DMS 273 treated with DMSO at 0.1 percent for 48 hours (cell line): ENCODE measurements at regions not wholly inside any gene's neighbourhood (a gene's known extent, or its start where the extent isn't known, plus 50 kb on each side); places are given as distances from the start of the nearest gene placed in this dataset.

Source experiments
- DNase-seq: peaks from one replicate; lab custom pipeline; 2025; lab: John Stamatoyannopoulos, UW

GRCh38 chr7:16232273-16232672, 189.1 kb downstream of the CRPPA start:
- no peak for DNase-seq

GRCh38 chr7:16223963-16224707, 197.2 kb downstream of the CRPPA start:
- DNase-seq: no peak

- DNase-seq: no peak
Observed at GRCh38 chr7:16212610-16213009, 208.7 kb downstream of the CRPPA start.

GRCh38 chr7:16212032-16212431, 209.3 kb downstream of the CRPPA start:
- DNase-seq: no peak

- no peak for DNase-seq
Observed at GRCh38 chr7:16211402-16211925, 209.9 kb downstream of the CRPPA start.

GRCh38 chr7:16210171-16210570, 211.2 kb downstream of the CRPPA start:
- DNase-seq: no peak

GRCh38 chr7:16207321-16207720, 214.0 kb downstream of the CRPPA start:
- DNase-seq: no peak

- no peak for DNase-seq
Observed at GRCh38 chr7:16205466-16205865, 215.9 kb downstream of the CRPPA start.

- DNase-seq: peak; percentile 5
Observed at GRCh38 chr7:16204953-16205352, 216.4 kb downstream of the CRPPA start.

- no peak for DNase-seq
Observed at GRCh38 chr7:16203065-16203464, 218.3 kb downstream of the CRPPA start.

- no peak for DNase-seq
Observed at GRCh38 chr7:16202303-16202702, 219.0 kb downstream of the CRPPA start.

GRCh38 chr7:16200591-16200990, 220.7 kb downstream of the CRPPA start:
- DNase-seq: no peak

GRCh38 chr7:16193631-16194030, 227.7 kb downstream of the CRPPA start:
- no peak for DNase-seq

GRCh38 chr7:16189026-16189715, 232.2 kb downstream of the CRPPA start:
- no peak for DNase-seq

- no peak for DNase-seq
Observed at GRCh38 chr7:16187131-16187530, 234.2 kb downstream of the CRPPA start.

GRCh38 chr7:16178585-16178984, 242.8 kb downstream of the CRPPA start:
- DNase-seq: no peak

GRCh38 chr7:16178092-16178491, 243.2 kb downstream of the CRPPA start:
- no peak for DNase-seq

- no peak for DNase-seq
Observed at GRCh38 chr7:16174253-16174652, 247.1 kb downstream of the CRPPA start.

- DNase-seq: no peak
Observed at GRCh38 chr7:16172366-16172765, 249.0 kb downstream of the CRPPA start.

- no peak for DNase-seq
Observed at GRCh38 chr7:16171928-16172327, 249.4 kb downstream of the CRPPA start.

GRCh38 chr7:16170671-16171070, 250.7 kb downstream of the CRPPA start:
- DNase-seq: no peak

GRCh38 chr7:16169537-16169936, 251.8 kb downstream of the CRPPA start:
- no peak for DNase-seq

- no peak for DNase-seq
Observed at GRCh38 chr7:16167526-16167925, 253.8 kb downstream of the CRPPA start.
